ENCODE measurements at regions not wholly inside any gene's neighbourhood (a gene's known extent, or its start where the extent isn't known, plus 50 kb on each side); places are given as distances from the start of the nearest gene placed in this dataset.

- no peak for DNase-seq (ENCODE audit: low read depth, low spot score)
- in situ Hi-C loops (cut with HindIII; ENCODE audit: low pct_unique_long_range_greater_than_20kb, low sequenced_read_pairs), result no loop called here
Observed at GRCh38 chr7:70846208-70846607, 285.7 kb upstream of the GALNT17 start.

DNA sequence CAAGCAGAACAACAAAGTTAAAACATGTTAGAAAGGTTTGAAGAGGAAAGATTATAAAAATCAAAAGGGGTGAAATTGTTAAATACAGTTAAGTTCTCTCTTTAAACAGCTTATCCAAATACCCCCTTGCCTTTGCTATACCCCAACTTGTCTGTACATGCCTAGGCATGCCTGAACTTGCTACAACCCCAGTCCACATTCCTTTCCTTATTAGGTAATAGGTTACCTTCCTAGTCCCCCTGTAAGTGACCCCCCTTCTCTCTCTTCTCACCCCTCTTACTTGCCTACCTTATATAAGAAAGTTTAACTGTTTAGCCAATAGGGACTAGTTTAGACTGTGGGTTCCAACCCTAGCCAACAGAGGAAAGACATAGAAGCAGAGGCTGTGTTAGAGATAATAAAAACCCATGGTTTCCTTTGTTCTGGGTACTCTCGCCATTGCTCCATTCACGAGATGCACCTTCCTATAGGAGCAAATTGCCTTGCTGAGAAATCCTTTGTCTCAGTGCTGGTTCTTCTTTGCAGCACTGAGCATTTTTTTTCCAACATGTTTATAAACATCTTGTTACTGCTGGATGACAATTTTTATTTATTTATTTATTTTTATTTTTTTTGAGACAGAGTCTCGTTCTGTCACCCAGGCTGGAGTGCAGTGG lies 282.2 kb upstream of the GALNT17 start:
- in situ Hi-C loops (cut with HindIII; ENCODE audit: low pct_unique_long_range_greater_than_20kb, low sequenced_read_pairs), result no loop called here

GRCh38 chr7:70855373-70855772 lies 276.6 kb upstream of the GALNT17 start:
- in situ Hi-C loops (cut with HindIII; ENCODE audit: low pct_unique_long_range_greater_than_20kb, low sequenced_read_pairs), result no loop called here
- no peak for DNase-seq (ENCODE audit: low read depth, low spot score)

More for the DNA sequence above, 282.2 kb upstream of the GALNT17 start:
- DNase-seq (ENCODE audit: low read depth, low spot score), result no peak

DNA sequence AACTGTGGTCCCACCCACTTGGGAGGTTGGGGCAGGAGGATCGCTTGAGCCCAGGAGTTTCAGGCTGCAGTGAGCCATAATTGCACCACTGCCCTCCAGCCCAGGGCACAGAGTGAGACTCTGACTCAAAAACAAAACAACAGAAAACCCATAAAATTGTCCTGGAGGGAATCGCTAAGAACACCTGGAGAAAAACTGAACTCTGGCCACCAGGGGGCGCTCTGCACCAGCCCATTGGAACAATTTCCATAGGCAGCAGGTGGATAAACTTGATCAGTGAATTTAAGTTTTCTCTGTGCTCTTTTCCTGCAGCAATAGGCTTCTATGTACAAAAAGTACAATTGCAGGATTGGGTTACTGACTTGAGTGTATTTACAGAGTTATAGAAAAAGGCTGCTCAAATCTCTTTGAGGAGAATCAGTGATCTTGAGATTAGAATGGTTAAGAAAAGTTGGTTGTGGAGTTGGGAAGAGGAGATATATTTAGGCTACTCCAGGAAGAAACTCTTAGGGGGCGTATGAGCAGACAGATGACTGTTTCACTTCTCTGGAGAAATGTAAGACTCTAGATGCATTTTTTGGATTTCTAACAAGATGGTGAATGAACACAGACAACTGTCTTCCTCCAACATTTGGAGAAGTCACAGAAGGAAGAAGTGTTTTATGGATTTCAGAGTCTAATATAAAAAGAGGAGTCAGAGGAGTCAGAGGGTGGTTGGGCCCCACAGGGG lies 274.9 kb upstream of the GALNT17 start:
- in situ Hi-C loops (cut with HindIII; ENCODE audit: low pct_unique_long_range_greater_than_20kb, low sequenced_read_pairs), result no loop called here
- peak; percentile 76 for DNase-seq (ENCODE audit: low read depth, low spot score)

DNA sequence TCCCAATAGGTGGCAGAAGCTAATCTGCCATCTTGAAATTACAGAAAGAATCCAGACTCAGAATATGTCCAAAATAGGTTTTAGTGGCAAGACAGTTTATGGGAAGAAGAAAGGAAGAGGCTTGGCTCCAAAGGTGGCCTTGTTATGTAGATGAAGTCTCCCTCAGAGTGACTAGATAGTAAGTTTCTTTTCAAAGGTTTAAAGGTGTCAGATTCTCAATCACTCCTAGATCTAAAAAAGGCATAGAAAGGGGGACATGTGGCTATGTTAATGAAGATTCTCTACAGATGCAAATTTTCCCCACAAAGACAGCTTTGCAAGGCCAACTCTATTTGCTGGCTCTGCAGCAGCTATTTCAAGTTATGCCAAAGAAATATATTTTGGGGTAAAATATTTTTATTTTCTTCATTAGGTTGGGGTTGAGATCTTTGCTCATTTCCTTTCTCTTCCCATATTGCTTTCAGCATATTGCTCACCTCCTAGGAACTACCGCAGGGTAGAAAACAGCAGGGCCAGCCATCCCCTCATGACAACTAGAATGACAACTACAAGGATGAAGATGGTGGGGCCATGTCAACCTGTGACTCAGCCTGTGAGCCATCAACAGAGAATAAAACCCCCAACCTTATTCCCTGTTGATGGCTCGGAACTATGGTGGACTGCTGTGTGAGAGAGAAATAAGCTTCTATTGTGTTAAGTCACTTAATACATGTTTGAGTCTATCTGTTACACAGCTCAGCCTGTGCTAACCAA lies 274.0 kb upstream of the GALNT17 start:
- DNase-seq (ENCODE audit: low read depth, low spot score), result no peak
- in situ Hi-C loops (cut with HindIII; ENCODE audit: low pct_unique_long_range_greater_than_20kb, low sequenced_read_pairs), result no loop called here

DNA sequence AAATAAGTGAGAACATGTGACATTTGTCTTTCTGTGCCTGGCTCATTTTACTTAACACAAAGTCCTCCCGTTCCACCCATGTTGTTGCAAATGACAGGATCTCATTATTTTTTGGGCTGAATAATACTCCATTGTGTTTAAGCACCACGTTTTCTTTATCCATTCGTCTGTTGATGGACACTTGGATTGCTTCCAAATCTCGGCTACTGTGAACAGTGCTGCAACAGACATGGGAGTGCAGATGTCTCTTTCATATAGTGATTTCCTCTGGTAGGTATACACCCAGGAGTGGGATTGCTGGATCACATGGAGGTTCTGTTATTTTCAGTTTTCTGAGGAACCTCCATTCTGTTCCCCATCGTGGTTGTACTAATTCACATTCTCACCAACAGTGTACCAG lies 264.4 kb upstream of the GALNT17 start:
- in situ Hi-C loops (cut with HindIII; ENCODE audit: low pct_unique_long_range_greater_than_20kb, low sequenced_read_pairs), result no loop called here
- DNase-seq (ENCODE audit: low read depth, low spot score), result no peak

DNA sequence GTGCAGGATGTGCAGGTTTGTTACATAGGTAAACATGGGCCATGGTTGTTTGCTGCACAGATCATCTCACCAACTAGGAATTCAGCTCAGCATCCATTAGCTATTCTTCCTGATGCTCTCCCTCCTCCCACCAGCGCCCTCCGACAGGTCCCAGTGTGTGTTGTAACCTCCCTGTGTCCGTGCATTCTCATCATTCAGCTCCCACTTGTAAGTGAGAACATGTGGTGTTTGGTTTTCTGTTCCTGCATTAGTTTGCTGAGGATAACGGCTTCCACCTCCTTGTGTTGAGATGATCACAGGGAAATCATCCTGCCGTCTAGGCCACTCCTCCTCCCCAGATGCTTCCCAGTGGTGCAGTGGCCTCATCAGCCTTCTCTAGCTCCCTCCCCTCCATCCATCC lies 261.6 kb upstream of the GALNT17 start:
- in situ Hi-C loops (cut with HindIII; ENCODE audit: low pct_unique_long_range_greater_than_20kb, low sequenced_read_pairs), result no loop called here
- DNase-seq (ENCODE audit: low read depth, low spot score), result no peak

DNA sequence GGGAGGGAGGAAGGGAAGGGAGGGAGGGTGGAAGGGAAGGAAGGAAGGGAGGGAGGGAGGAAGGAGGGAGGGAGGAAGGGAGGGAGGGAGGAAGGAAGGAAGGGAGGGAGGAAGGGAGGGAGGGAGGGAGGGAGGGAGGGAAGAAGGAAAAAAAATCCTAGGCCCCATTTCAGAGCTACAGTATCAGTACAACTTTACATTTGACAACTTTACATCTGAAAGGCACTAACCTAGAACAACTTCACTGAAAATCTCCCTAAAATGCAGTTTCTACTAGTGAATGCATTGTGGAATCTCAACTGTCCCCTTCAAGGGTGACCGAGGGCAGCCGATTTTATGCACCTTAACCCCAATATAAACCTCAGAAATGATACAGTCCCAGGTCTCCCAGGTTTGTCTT lies 259.8 kb upstream of the GALNT17 start:
- in situ Hi-C loops (cut with HindIII; ENCODE audit: low pct_unique_long_range_greater_than_20kb, low sequenced_read_pairs), result no loop called here
- DNase-seq (ENCODE audit: low read depth, low spot score), result no peak

- DNase-seq (ENCODE audit: low read depth, low spot score), result no peak
- in situ Hi-C loops (cut with HindIII; ENCODE audit: low pct_unique_long_range_greater_than_20kb, low sequenced_read_pairs), result no loop called here
Observed at GRCh38 chr7:70881167-70881847, 250.6 kb upstream of the GALNT17 start.

- in situ Hi-C loops (cut with HindIII; ENCODE audit: low pct_unique_long_range_greater_than_20kb, low sequenced_read_pairs), result no loop called here
- DNase-seq (ENCODE audit: low read depth, low spot score), result no peak
Observed at GRCh38 chr7:70883750-70884439, 248.0 kb upstream of the GALNT17 start.

GRCh38 chr7:70884440-70884764 lies 247.5 kb upstream of the GALNT17 start:
- in situ Hi-C loops (cut with HindIII; ENCODE audit: low pct_unique_long_range_greater_than_20kb, low sequenced_read_pairs), result no loop called here
- no peak for DNase-seq (ENCODE audit: low read depth, low spot score)

DNA sequence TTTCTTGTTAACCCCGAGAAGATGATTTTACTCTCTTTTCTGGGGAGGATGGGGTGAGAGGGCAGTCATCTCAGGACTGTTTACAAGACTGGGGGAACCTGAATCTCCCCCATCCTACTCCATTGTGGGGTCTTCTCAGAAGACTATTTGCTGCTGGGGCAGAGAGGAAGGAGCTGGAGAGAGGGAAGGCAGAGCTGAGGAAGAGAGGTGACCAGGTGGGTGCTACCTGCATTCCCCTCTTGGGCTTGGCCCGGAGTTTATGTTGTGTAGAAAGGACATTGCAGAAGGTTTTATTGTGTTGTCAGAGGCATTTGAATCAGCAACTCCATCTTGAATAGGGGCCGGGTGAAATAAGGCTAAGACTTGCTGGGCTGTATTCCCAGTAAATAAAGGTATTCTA lies 247.1 kb upstream of the GALNT17 start:
- DNase-seq (ENCODE audit: low read depth, low spot score), result no peak
- in situ Hi-C loops (cut with HindIII; ENCODE audit: low pct_unique_long_range_greater_than_20kb, low sequenced_read_pairs), result no loop called here

DNA sequence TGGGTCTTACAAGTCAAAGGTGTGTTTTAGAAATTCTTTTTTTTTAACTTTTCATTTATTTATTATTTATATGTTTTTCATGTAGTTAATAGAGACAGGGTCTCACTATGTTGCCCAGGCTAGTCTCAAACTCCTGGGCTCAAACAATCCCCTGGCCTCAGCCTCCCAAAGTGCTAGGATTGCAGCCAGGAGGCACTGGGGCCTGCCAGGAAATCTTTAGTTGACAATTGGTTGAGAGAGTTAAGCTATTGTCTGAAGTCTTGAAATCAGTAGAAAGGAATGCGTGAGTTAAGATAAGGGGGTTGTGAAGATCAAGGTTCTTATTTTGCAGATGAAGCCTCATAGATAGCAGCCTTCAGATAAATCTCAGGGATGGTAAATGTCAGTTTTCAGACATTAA lies 245.4 kb upstream of the GALNT17 start:
- no peak for DNase-seq (ENCODE audit: low read depth, low spot score)
- in situ Hi-C loops (cut with HindIII; ENCODE audit: low pct_unique_long_range_greater_than_20kb, low sequenced_read_pairs), result no loop called here

- in situ Hi-C loops (cut with HindIII; ENCODE audit: low pct_unique_long_range_greater_than_20kb, low sequenced_read_pairs), result no loop called here
- no peak for DNase-seq (ENCODE audit: low read depth, low spot score)
Observed at GRCh38 chr7:70887186-70887585, 244.8 kb upstream of the GALNT17 start.

- in situ Hi-C loops (cut with HindIII; ENCODE audit: low pct_unique_long_range_greater_than_20kb, low sequenced_read_pairs), result no loop called here
- DNase-seq (ENCODE audit: low read depth, low spot score), result no peak
Observed at GRCh38 chr7:70890147-70890969, 241.6 kb upstream of the GALNT17 start.

DNA sequence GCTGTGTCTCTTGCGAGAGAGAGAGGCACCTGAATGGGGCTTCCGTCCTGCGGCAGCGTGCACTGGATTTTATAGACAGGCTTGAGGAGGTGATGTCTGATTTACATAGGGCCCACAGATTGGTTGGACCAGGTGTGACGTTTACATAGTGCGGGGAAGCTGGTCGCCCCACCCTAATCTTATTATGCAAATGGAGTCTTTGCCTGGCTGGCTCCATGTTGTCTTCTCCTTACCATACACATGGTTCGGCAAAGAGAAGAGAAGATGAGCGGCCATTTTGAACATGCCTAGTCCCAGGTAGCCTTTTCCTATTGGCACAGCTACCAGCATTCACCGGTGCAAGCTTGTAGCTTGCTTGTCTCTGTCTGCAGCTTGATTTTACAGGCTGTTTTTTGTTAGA lies 238.5 kb upstream of the GALNT17 start:
- in situ Hi-C loops (cut with HindIII; ENCODE audit: low pct_unique_long_range_greater_than_20kb, low sequenced_read_pairs), result no loop called here
- no peak for DNase-seq (ENCODE audit: low read depth, low spot score)

Data from SK-MEL-5 (cell line).